ENCODE measurements at regions not wholly inside any gene's neighbourhood (a gene's known extent, or its start where the extent isn't known, plus 50 kb on each side); places are given as distances from the start of the nearest gene placed in this dataset.

- H2BK12ac ChIP-seq (ENCODE audit: insufficient read length, low read depth, low read length) = no peak overlapping the region
- no CpG with 5 or more reads among the region's 4 CpGs for WGBS (ENCODE audit: extremely low coverage, insufficient read length, low lambda C conversion rate)
- H3K9me3 Mint-ChIP-seq = peaks cover 28% of the 10 kb centered on the region in 2 experiments
Measured at GRCh38 chr20:17797579-17797978, 97.8 kb downstream of the BANF2 start.

More at GRCh38 chr20:17797579-17797978, 97.8 kb downstream of the BANF2 start:
- Histone ChIP-seq H4K91ac (ENCODE audit: insufficient read length, low read depth, low read length) (no peak overlapping the region), H2BK20ac (ENCODE audit: low read depth, low read length, poor library complexity, severe bottlenecking) (no peak overlapping the region), H3T11ph (ENCODE audit: low read length) (no peak overlapping the region), H3K9me3 (ENCODE audit: control insufficient read depth, low read depth, low read length) (no peaks in the 10 kb centered on the region), H3K56ac (ENCODE audit: insufficient read length, low read depth, low read length) (no peak overlapping the region), H3K23me2 (ENCODE audit: insufficient read length, low read depth, low read length, poor library complexity, severe bottlenecking) (no peaks in the 10 kb centered on the region), H4K8ac (replicated peaks; ENCODE audit: insufficient read length, low read depth, low read length) (no peak overlapping the region), H3K4me1 (ENCODE audit: insufficient read depth, low read length) (no peaks in the 10 kb centered on the region), H4K20me1 (ENCODE audit: control insufficient read depth, insufficient read depth, insufficient read length) (no peaks in the 10 kb centered on the region), H3K9ac (ENCODE audit: extremely low read depth, insufficient read length, low read length) (no peak overlapping the region), H2AFZ (ENCODE audit: low read length) (no peak overlapping the region), H3K14ac (ENCODE audit: insufficient read depth, low read length) (no peak overlapping the region), H3K27ac (ENCODE audit: insufficient read length, low read depth, low read length) (no peak overlapping the region), H2AK5ac (ENCODE audit: insufficient read length, low read length) (no peak overlapping the region), H3K4ac (ENCODE audit: low read depth, low read length) (no peak overlapping the region), H2BK120ac (ENCODE audit: low read depth, low read length, poor library complexity, severe bottlenecking) (no peak overlapping the region), H3K79me1 (ENCODE audit: insufficient read depth, low read depth, low read length, poor library complexity, severe bottlenecking) (no peaks in the 10 kb centered on the region), H3K4me2 (ENCODE audit: insufficient read depth, insufficient read length, low read length) (no peak overlapping the region), H4K5ac (ENCODE audit: insufficient read length, low read depth, low read length) (no peak overlapping the region), H3K18ac (ENCODE audit: insufficient read length, low read depth, low read length) (no peak overlapping the region), H3K27me3 (ENCODE audit: insufficient read depth, low read length) (no peaks in the 10 kb centered on the region), H3K79me2 (ENCODE audit: insufficient read depth, low read length) (no peaks in the 10 kb centered on the region), H2BK5ac (ENCODE audit: insufficient read length, low read length) (no peak overlapping the region), H2BK15ac (ENCODE audit: low read depth, low read length) (no peak overlapping the region), H3K23ac (ENCODE audit: insufficient read length, low read depth, low read length) (no peak overlapping the region)
- Mint-ChIP-seq H3K36me3 (ENCODE audit: insufficient read depth in 1 of 3, low read depth in 3 of 3) (peaks cover 0 to 14% (median 0%) of the 10 kb centered on the region in 3 experiments; a peak in 5 of 7 replicates), H3K4me1 (no peaks in the 10 kb centered on the region), H3K27me3 (ENCODE audit: low read depth) (no peaks in the 10 kb centered on the region; the same call in 1 of the 2 replicates), H3K4me3 (no peak overlapping the region), H3K27ac (no peak overlapping the region)
- TF ChIP-seq, protein P1, sequence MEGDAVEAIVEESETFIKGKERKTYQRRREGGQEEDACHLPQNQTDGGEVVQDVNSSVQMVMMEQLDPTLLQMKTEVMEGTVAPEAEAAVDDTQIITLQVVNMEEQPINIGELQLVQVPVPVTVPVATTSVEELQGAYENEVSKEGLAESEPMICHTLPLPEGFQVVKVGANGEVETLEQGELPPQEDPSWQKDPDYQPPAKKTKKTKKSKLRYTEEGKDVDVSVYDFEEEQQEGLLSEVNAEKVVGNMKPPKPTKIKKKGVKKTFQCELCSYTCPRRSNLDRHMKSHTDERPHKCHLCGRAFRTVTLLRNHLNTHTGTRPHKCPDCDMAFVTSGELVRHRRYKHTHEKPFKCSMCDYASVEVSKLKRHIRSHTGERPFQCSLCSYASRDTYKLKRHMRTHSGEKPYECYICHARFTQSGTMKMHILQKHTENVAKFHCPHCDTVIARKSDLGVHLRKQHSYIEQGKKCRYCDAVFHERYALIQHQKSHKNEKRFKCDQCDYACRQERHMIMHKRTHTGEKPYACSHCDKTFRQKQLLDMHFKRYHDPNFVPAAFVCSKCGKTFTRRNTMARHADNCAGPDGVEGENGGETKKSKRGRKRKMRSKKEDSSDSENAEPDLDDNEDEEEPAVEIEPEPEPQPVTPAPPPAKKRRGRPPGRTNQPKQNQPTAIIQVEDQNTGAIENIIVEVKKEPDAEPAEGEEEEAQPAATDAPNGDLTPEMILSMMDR (conservative IDR thresholded peaks at IDR 0.05) = no peak
- no peak for DNase-seq

Data from H9 (cell line).